Right atrium auricular region (tissue), 2 donors: ENCODE measurements at regions not wholly inside any gene's neighbourhood (a gene's known extent, or its start where the extent isn't known, plus 50 kb on each side); places are given as distances from the start of the nearest gene placed in this dataset.

Experiments
- DNase-seq: peaks from one replicate; pipeline ENCODE4 v3.0.0-alpha.2; 2019; ENCODE audit warnings: low spot score
- H3K27ac ChIP-seq, 2 donors: fragments of 200-600 bp; sonication (generic); 1 replicate in 1 of 2; 2 replicates in 1 of 2; pipeline ENCODE4 v1.5.1; 2016 to 2019
- H3K27me3 ChIP-seq, 2 donors: fragments of 200-600 bp; sonication (generic); one replicate each; pipeline versions ENCODE4 v1.5.1 to v1.6.0; 2017 to 2019
- H3K36me3 ChIP-seq: fragments of 200-600 bp; sonication (generic); one replicate; pipeline ENCODE4 v1.5.1; 2016
- H3K4me1 ChIP-seq, 2 donors: fragments of 200-600 bp; sonication (generic); one replicate each; pipeline versions ENCODE4 v1.5.1 to v1.6.0; 2017 to 2019
- H3K4me3 ChIP-seq, 2 donors: fragments of 200-600 bp; sonication (generic); 1 replicate in 1 of 2; 2 replicates in 1 of 2; pipeline ENCODE4 v1.5.1; 2017 to 2019; ENCODE audit warnings: mild to moderate bottlenecking in 1 of 2, moderate library complexity in 1 of 2
- H3K9me3 ChIP-seq, 2 donors: fragments of 200-600 bp; sonication (generic); one replicate each; pipeline ENCODE4 v1.5.1; 2019
- TF ChIP-seq, protein P1 (sequence below), 2 donors: fragments of 200-600 bp; sonication (generic); IDR thresholded peaks; one replicate each; pipeline ENCODE4 v1.5.1; 2019; ENCODE audit warnings: antibody characterized with exemption in 2 of 2

DNA sequence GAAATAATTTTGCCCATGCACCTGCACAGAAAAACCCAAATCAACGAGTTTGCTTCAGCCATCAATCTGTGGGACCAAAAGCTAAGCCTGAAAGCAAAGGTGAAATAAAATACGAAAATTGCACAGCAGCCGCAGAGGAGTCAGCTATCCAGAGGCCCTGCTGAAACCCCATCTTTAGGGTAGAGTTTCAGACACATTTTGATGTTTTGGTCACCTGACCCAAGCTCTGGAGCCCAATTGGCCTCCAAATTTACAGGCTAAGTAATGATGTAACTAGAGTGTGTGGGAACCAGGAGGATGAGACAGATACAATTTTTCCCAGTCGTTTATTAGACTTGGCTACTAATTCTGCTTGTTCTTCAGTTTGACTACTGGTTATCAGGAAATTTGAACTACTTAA lies 308.6 kb upstream of the ATP11B start:
- Histone ChIP-seq H3K4me1 (no peaks in the 10 kb centered on the region), H3K27ac (no peak overlapping the region), H3K4me3 (no peak overlapping the region), H3K9me3 (no peaks in the 10 kb centered on the region), H3K36me3 (no peaks in the 10 kb centered on the region), H3K27me3 (no peaks in the 10 kb centered on the region)
- no peak for DNase-seq
- TF ChIP-seq, protein P1, sequence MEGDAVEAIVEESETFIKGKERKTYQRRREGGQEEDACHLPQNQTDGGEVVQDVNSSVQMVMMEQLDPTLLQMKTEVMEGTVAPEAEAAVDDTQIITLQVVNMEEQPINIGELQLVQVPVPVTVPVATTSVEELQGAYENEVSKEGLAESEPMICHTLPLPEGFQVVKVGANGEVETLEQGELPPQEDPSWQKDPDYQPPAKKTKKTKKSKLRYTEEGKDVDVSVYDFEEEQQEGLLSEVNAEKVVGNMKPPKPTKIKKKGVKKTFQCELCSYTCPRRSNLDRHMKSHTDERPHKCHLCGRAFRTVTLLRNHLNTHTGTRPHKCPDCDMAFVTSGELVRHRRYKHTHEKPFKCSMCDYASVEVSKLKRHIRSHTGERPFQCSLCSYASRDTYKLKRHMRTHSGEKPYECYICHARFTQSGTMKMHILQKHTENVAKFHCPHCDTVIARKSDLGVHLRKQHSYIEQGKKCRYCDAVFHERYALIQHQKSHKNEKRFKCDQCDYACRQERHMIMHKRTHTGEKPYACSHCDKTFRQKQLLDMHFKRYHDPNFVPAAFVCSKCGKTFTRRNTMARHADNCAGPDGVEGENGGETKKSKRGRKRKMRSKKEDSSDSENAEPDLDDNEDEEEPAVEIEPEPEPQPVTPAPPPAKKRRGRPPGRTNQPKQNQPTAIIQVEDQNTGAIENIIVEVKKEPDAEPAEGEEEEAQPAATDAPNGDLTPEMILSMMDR (IDR thresholded peaks at IDR 0.05): no peak

DNA sequence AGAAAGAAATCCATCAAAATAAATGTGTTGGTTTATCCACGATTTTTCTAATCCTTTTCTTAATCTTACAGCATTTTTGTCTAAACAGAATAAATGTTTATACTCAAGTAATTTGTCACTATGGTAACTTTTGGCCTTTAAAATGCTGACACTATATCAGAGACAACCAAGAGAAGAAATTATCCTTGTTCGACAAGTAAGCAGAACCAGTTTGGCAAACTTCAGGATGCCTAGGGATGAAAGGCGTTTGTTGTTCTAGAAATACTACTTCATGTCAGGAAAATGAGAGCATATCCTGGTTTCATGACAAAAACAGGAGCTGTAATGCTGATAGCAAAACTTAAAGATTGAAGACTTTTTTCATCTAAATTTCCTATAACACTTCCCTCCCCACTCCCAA lies 308.0 kb upstream of the ATP11B start:
- H3K4me1 ChIP-seq: no peaks in the 10 kb centered on the region
- H3K9me3 ChIP-seq: no peaks in the 10 kb centered on the region
- H3K4me3 ChIP-seq: no peak overlapping the region
- no peaks in the 10 kb centered on the region for H3K36me3 ChIP-seq
- no peaks in the 10 kb centered on the region for H3K27me3 ChIP-seq
- TF ChIP-seq, protein P1 (IDR thresholded peaks at IDR 0.05): no peak
- no peak overlapping the region for H3K27ac ChIP-seq
- no peak for DNase-seq

DNA sequence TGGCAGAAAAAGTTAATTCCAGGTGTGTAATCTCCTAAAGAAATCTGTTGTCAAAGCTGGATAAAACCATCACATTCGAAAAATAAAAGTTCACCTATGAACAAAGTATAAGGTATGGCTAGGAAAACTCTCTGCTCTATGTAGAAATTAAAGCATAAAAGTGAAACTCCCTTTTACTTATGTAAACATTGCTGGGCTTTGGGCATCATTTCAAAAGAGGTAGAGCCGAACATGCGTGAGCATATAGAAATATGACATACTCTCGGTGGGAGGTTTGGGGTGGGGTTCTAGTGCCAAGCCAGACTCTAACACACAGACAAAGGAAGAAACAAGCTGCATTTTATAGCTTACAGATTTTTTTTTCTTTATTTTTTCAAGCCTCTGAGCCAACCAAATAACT lies 306.8 kb upstream of the ATP11B start:
- H3K9me3 ChIP-seq: no peaks in the 10 kb centered on the region
- TF ChIP-seq, protein P1 (IDR thresholded peaks at IDR 0.05): no peak
- no peak overlapping the region for H3K27ac ChIP-seq
- H3K4me3 ChIP-seq: no peak overlapping the region
- no peak for DNase-seq
- no peaks in the 10 kb centered on the region for H3K27me3 ChIP-seq
- no peaks in the 10 kb centered on the region for H3K36me3 ChIP-seq
- no peaks in the 10 kb centered on the region for H3K4me1 ChIP-seq

DNA sequence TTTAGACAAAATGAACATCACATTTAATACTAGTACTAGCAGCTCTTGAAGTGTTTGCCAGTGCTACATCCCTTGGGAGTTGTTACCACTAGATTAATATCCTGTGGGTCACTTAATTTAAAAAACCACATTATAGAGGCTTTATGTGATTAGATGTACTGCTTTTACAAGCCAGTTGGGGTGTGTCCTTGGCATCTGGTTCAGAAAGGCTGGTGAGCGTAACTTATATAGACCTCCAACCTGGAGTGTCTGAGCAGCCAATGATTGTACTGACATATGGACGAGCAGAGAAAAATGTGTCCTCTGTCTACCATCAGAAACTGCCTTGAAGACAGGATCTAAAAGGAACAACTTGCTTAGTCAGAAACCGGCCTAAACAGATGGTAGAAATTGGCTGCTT lies 306.2 kb upstream of the ATP11B start:
- TF ChIP-seq, protein P1 (IDR thresholded peaks at IDR 0.05): no peak
- Histone ChIP-seq H3K27me3 (no peaks in the 10 kb centered on the region), H3K27ac (no peak overlapping the region), H3K4me3 (no peak overlapping the region), H3K9me3 (no peaks in the 10 kb centered on the region), H3K36me3 (no peaks in the 10 kb centered on the region), H3K4me1 (no peaks in the 10 kb centered on the region)
- no peak for DNase-seq

- Histone ChIP-seq H3K36me3 (no peaks in the 10 kb centered on the region), H3K27me3 (no peaks in the 10 kb centered on the region), H3K27ac (no peak overlapping the region), H3K4me1 (no peaks in the 10 kb centered on the region), H3K4me3 (no peak overlapping the region), H3K9me3 (no peaks in the 10 kb centered on the region)
- TF ChIP-seq, protein P1 (IDR thresholded peaks at IDR 0.05): no peak
- no peak for DNase-seq
These were observed 305.7 kb upstream of the ATP11B start for GRCh38 chr3:182487611-182488010.
